Mesothelial cell of epicardium (in vitro differentiated cells): ENCODE measurements at regions not wholly inside any gene's neighbourhood (a gene's known extent, or its start where the extent isn't known, plus 50 kb on each side); places are given as distances from the start of the nearest gene placed in this dataset.

Experiments
- DNase-seq, 2 experiments: peaks; one replicate each; pipeline ENCODE4 v3.0.0; 2021; ENCODE audit warnings: low spot score in 2 of 2; ENCODE audit not compliant: unreplicated experiment in 2 of 2
- H3K27ac Mint-ChIP-seq: 2 replicates; pipeline ENCODE4 v1.8.0; 2021; ENCODE audit warnings: mixed read lengths
- H3K27me3 Mint-ChIP-seq: 2 replicates; pipeline ENCODE4 v1.8.0; 2021; ENCODE audit warnings: low read depth, mixed read lengths
- H3K36me3 Mint-ChIP-seq: 2 replicates; pipeline ENCODE4 v1.8.0; 2021; ENCODE audit warnings: mixed read lengths
- H3K4me1 Mint-ChIP-seq: 2 replicates; pipeline ENCODE4 v1.8.0; 2021; ENCODE audit warnings: mixed read lengths
- H3K4me3 Mint-ChIP-seq: 2 replicates; pipeline ENCODE4 v1.8.0; 2021; ENCODE audit warnings: mild to moderate bottlenecking, moderate library complexity, mixed read lengths
- H3K9me3 Mint-ChIP-seq: 2 replicates; pipeline ENCODE4 v1.8.0; 2021; ENCODE audit warnings: mixed read lengths
- TF ChIP-seq, protein P1 (sequence below): fragments of 200-600 bp; sonication (generic); IDR thresholded peaks from one replicate; pipeline ENCODE4 v1.5.0; 2021; ENCODE audit warnings: antibody characterized with exemption; ENCODE audit not compliant: unreplicated experiment

DNA sequence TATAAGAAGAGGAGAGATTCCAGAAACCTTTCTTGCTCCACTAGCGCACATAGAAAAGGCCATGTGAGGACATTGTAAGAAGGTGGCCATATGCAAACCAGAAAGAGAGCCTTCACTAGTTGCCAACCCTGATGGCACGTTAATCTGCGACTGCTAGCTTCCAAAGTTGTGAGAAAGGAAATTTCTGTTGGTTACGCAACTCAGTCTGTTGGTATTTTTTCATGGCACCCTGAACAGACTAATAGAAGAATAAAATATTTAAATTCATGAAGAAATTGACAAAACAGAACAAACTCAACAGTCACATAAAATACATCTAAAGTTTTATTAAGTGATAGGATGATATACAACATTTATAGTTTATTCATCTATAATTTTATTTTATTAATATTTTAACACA, 625.9 kb upstream of the NRXN1 start:
- Mint-ChIP-seq H3K27ac (no peak overlapping the region), H3K9me3 (no peaks in the 10 kb centered on the region), H3K27me3 (no peaks in the 10 kb centered on the region), H3K36me3 (no peaks in the 10 kb centered on the region), H3K4me1 (no peaks in the 10 kb centered on the region), H3K4me3 (no peak overlapping the region)
- TF ChIP-seq, protein P1, sequence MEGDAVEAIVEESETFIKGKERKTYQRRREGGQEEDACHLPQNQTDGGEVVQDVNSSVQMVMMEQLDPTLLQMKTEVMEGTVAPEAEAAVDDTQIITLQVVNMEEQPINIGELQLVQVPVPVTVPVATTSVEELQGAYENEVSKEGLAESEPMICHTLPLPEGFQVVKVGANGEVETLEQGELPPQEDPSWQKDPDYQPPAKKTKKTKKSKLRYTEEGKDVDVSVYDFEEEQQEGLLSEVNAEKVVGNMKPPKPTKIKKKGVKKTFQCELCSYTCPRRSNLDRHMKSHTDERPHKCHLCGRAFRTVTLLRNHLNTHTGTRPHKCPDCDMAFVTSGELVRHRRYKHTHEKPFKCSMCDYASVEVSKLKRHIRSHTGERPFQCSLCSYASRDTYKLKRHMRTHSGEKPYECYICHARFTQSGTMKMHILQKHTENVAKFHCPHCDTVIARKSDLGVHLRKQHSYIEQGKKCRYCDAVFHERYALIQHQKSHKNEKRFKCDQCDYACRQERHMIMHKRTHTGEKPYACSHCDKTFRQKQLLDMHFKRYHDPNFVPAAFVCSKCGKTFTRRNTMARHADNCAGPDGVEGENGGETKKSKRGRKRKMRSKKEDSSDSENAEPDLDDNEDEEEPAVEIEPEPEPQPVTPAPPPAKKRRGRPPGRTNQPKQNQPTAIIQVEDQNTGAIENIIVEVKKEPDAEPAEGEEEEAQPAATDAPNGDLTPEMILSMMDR = no peak
- DNase-seq = no peak

DNA sequence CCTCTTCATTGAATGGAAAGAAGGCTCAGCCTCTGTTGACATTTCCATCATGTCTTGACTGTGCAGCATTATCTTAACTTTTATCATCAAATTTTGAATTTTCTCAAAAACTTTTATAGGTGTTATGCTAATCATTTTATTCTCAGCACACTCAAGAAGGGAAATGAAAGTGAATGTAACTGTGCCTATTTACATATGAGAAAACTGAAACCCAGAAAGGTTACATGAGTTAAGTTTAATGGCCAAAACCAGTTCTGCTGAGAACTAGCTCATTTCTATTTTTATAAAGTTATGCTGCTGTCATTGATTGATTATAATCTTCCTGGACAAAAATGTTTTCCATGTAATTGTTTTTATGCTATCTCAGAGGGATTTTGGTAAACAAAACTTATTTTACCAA, 618.8 kb upstream of the NRXN1 start:
- no peaks in the 10 kb centered on the region for H3K36me3 Mint-ChIP-seq
- TF ChIP-seq, protein P1 = no peak
- no peak overlapping the region for H3K27ac Mint-ChIP-seq
- no peaks in the 10 kb centered on the region for H3K27me3 Mint-ChIP-seq
- H3K4me1 Mint-ChIP-seq = no peaks in the 10 kb centered on the region
- H3K4me3 Mint-ChIP-seq = no peak overlapping the region
- no peaks in the 10 kb centered on the region for H3K9me3 Mint-ChIP-seq
- DNase-seq = no peak

DNA sequence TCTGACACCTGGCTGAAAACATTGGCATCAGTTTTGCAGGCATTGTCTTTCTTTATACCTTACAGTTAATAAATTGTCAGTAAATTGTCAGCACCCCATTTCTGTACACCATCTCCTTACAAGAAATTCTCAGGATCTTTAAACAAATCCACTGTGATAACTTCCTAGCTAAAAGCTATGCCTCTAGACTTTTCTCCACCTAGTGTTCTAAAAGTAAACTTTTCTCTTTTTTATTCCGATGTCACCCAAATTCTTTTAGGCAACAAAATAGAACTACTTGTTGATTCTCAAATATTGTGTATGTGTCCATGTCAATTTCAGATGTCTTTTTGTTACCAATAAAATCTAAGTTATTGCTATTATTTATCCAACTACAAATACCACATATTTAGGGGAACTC, 617.4 kb upstream of the NRXN1 start:
- TF ChIP-seq, protein P1 = peak; percentile 35
- no peak for DNase-seq
- H3K4me3 Mint-ChIP-seq = no peak overlapping the region
- no peak overlapping the region for H3K27ac Mint-ChIP-seq
- H3K9me3 Mint-ChIP-seq = no peaks in the 10 kb centered on the region
- H3K27me3 Mint-ChIP-seq = no peaks in the 10 kb centered on the region
- H3K4me1 Mint-ChIP-seq = no peaks in the 10 kb centered on the region
- no peaks in the 10 kb centered on the region for H3K36me3 Mint-ChIP-seq

DNA sequence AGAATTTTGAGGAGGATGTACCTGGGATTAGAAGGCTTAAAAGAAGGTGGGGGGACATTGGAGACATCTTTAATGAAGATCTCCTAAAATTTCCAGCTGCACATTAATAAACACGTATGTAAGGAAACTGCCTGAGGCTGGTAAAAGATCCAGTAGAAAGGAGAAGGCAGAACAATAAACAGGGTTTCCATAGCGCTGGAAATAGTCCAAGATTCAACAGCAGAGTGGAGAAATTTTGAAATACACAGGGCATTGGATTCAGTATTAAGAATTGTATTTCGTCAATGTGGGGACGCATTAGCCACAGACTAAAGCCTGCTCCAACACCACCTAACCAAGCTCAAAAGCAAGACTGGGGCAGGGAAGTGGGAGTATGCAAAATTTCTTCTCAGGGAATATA, 606.9 kb upstream of the NRXN1 start:
- Mint-ChIP-seq H3K4me1 (peaks cover 7% of the 10 kb centered on the region), H3K4me3 (no peak overlapping the region), H3K9me3 (peaks cover 10% of the 10 kb centered on the region), H3K27me3 (no peaks in the 10 kb centered on the region), H3K27ac (no peak overlapping the region), H3K36me3 (peaks cover 1% of the 10 kb centered on the region)
- TF ChIP-seq, protein P1 = no peak
- no peak for DNase-seq

DNA sequence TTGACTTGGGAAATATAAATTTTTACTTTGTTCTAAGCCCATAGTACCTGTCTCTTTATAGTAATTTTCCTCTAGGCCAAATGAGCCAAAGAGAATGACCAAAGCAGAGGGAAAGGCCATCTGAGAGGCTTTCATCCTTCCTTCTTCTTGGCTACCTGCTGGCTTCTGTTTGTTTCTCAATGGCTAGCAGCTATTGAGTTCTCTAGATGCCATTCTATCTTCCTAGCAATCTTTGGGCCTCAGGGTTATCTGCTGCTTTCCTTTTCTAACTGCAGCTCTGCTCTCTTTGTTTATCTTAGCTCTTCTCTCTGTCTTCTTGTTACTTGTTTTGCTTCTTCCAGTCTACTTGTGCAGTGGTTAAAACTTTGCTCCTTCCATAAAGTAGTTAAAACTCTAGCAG, 601.1 kb upstream of the NRXN1 start:
- H3K4me1 Mint-ChIP-seq = no peaks in the 10 kb centered on the region
- no peaks in the 10 kb centered on the region for H3K27me3 Mint-ChIP-seq

DNA sequence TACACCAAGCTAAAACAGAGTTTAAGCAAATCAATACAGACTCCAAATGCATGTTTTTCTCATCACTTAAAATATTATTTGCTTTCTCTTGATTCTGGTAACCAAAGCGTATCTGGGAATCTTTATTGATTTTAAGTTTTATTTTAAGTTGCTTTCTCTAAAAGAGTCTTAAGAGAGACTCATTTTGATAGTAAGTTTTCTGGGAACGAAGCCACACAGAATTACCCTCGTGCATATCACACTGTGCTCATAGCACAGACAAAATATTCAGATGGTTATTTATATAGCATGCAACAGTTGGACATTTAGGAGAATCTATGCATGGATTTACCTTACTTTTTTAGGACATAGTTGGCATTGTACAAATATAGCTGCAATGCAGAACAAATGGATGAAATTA, 597.5 kb upstream of the NRXN1 start:
- Mint-ChIP-seq H3K9me3 (peaks cover 4% of the 10 kb centered on the region), H3K27ac (no peak overlapping the region), H3K4me1 (no peaks in the 10 kb centered on the region), H3K4me3 (no peak overlapping the region), H3K27me3 (no peaks in the 10 kb centered on the region), H3K36me3 (no peaks in the 10 kb centered on the region)
- DNase-seq = no peak
- TF ChIP-seq, protein P1 = no peak

More for the DNA sequence above, 601.1 kb upstream of the NRXN1 start:
- Mint-ChIP-seq H3K4me3 (no peak overlapping the region), H3K27ac (no peak overlapping the region), H3K36me3 (no peaks in the 10 kb centered on the region), H3K9me3 (peaks cover 4% of the 10 kb centered on the region)
- DNase-seq = no peak
- TF ChIP-seq, protein P1 = no peak
